ENCODE measurements at regions not wholly inside any gene's neighbourhood (a gene's known extent, or its start where the extent isn't known, plus 50 kb on each side); places are given as distances from the start of the nearest gene placed in this dataset.
A peak's percentile ranks its signal among the peaks of the same experiment; 100 is the strongest.

- Histone ChIP-seq H3F3A (ENCODE audit: insufficient read depth) (no peaks in the 10 kb centered on the region), H4K20me1 (ENCODE audit: low read depth, low read length) (no peaks in the 10 kb centered on the region), H3K4me3 (ENCODE audit: insufficient read depth, low read length, poor library complexity, severe bottlenecking) (no peak overlapping the region), H3K27ac (ENCODE audit: low read depth, low read length) (no peak overlapping the region), H3K9ac (ENCODE audit: low read length) (no peak overlapping the region), H3K79me2 (ENCODE audit: insufficient read depth, low read length) (no peaks in the 10 kb centered on the region), H3K9me2 (replicated peaks; ENCODE audit: insufficient read depth, low read length) (no peaks in the 10 kb centered on the region), H3K4me2 (ENCODE audit: low read depth, low read length, poor library complexity, severe bottlenecking) (no peak overlapping the region), H3K27me3 (ENCODE audit: low read length) (no peaks in the 10 kb centered on the region), H3K36me3 (ENCODE audit: low read length) (no peaks in the 10 kb centered on the region), H3K9me3 (ENCODE audit: insufficient read depth, low read length) (no peaks in the 10 kb centered on the region), H2AFZ (ENCODE audit: low read depth, low read length, severe bottlenecking) (no peak overlapping the region)
- TF ChIP-seq CTCF (IDR thresholded peaks at IDR 0.05; ENCODE audit: insufficient read depth, low read length, poor library complexity, severe bottlenecking) = no peak
- no peak for TF ChIP-seq EZH2phosphoT487 (conservative IDR thresholded peaks at IDR 0.05; ENCODE audit: low read length)
These were observed 643.0 kb upstream of the RBFOX1 start for GRCh38 chr16:6689643-6690042.

GRCh38 chr16:6687593-6687992, 645.1 kb upstream of the RBFOX1 start:
- no peaks in the 10 kb centered on the region for H3K9me3 ChIP-seq (ENCODE audit: insufficient read depth, low read length)
- H2AFZ ChIP-seq (ENCODE audit: low read depth, low read length, severe bottlenecking) = no peak overlapping the region
- H3K36me3 ChIP-seq (ENCODE audit: low read length) = no peaks in the 10 kb centered on the region
- H3K4me3 ChIP-seq (ENCODE audit: insufficient read depth, low read length, poor library complexity, severe bottlenecking) = no peak overlapping the region
- H3K27me3 ChIP-seq (ENCODE audit: low read length) = no peaks in the 10 kb centered on the region
- no peak overlapping the region for H3K27ac ChIP-seq (ENCODE audit: low read depth, low read length)
- no peak overlapping the region for H3K9ac ChIP-seq (ENCODE audit: low read length)
- no peaks in the 10 kb centered on the region for H3F3A ChIP-seq (ENCODE audit: insufficient read depth)
- no peak overlapping the region for H3K4me2 ChIP-seq (ENCODE audit: low read depth, low read length, poor library complexity, severe bottlenecking)
- H4K20me1 ChIP-seq (ENCODE audit: low read depth, low read length) = no peaks in the 10 kb centered on the region
- no peak for TF ChIP-seq EZH2phosphoT487 (conservative IDR thresholded peaks at IDR 0.05; ENCODE audit: low read length)
- TF ChIP-seq CTCF (IDR thresholded peaks at IDR 0.05; ENCODE audit: insufficient read depth, low read length, poor library complexity, severe bottlenecking) = no peak
- H3K9me2 ChIP-seq (replicated peaks; ENCODE audit: insufficient read depth, low read length) = no peaks in the 10 kb centered on the region
- no peaks in the 10 kb centered on the region for H3K79me2 ChIP-seq (ENCODE audit: insufficient read depth, low read length)

GRCh38 chr16:6684076-6684673, 648.5 kb upstream of the RBFOX1 start:
- Histone ChIP-seq H4K20me1 (ENCODE audit: low read depth, low read length) (no peaks in the 10 kb centered on the region), H2AFZ (ENCODE audit: low read depth, low read length, severe bottlenecking) (no peak overlapping the region), H3K27ac (ENCODE audit: low read depth, low read length) (no peak overlapping the region), H3K9ac (ENCODE audit: low read length) (no peak overlapping the region), H3K4me3 (ENCODE audit: insufficient read depth, low read length, poor library complexity, severe bottlenecking) (no peak overlapping the region), H3K79me2 (ENCODE audit: insufficient read depth, low read length) (no peaks in the 10 kb centered on the region), H3K4me2 (ENCODE audit: low read depth, low read length, poor library complexity, severe bottlenecking) (no peak overlapping the region), H3F3A (ENCODE audit: insufficient read depth) (no peaks in the 10 kb centered on the region), H3K9me3 (ENCODE audit: insufficient read depth, low read length) (no peaks in the 10 kb centered on the region), H3K36me3 (ENCODE audit: low read length) (no peaks in the 10 kb centered on the region), H3K27me3 (ENCODE audit: low read length) (no peaks in the 10 kb centered on the region), H3K9me2 (replicated peaks; ENCODE audit: insufficient read depth, low read length) (no peaks in the 10 kb centered on the region)
- peak; percentile 44 for TF ChIP-seq CTCF (IDR thresholded peaks at IDR 0.05; ENCODE audit: insufficient read depth, low read length, poor library complexity, severe bottlenecking)
- TF ChIP-seq EZH2phosphoT487 (conservative IDR thresholded peaks at IDR 0.05; ENCODE audit: low read length) = no peak

All from SU-DHL-6 (cell line).